ENCODE measurements at regions not wholly inside any gene's neighbourhood (a gene's known extent, or its start where the extent isn't known, plus 50 kb on each side); places are given as distances from the start of the nearest gene placed in this dataset.

- peaks cover 31% of the 10 kb centered on the region for H3K36me3 ChIP-seq (ENCODE audit: insufficient read depth, low read length)
- no peaks in the 10 kb centered on the region for H3K27me3 ChIP-seq (ENCODE audit: insufficient read depth, low read length)
- H3K4me2 ChIP-seq (ENCODE audit: low read length) = peak overlapping the region; percentile 84
- H3K9ac ChIP-seq (ENCODE audit: low read length) = peak overlapping the region; percentile 58
- H3K79me2 ChIP-seq (ENCODE audit: insufficient read depth, low read length) = peaks cover 13% of the 10 kb centered on the region; the same call in 1 of the 2 replicates
- H2AFZ ChIP-seq (ENCODE audit: low read length) = no peak overlapping the region
- H3K4me1 ChIP-seq (ENCODE audit: insufficient read depth, low read length, severe bottlenecking) = peaks cover 71% of the 10 kb centered on the region
- H3K4me3 ChIP-seq (ENCODE audit: low read depth, low read length, poor library complexity, severe bottlenecking) = peak overlapping the region; percentile 2
- H3F3A ChIP-seq (ENCODE audit: insufficient read depth, low read length) = no peaks in the 10 kb centered on the region
- H3K27ac ChIP-seq (ENCODE audit: low read depth, low read length, poor library complexity, severe bottlenecking) = peak overlapping the region; percentile 99
- no peak for TF ChIP-seq EZH2 (IDR thresholded peaks at IDR 0.05; ENCODE audit: borderline replicate concordance, low read length)
- TF ChIP-seq CTCF (IDR thresholded peaks at IDR 0.05; ENCODE audit: low read length) = no peak
- peaks cover 5% of the 10 kb centered on the region; the same call in 1 of the 2 replicates for H3K9me3 ChIP-seq (ENCODE audit: low read length)
- H3K9me2 ChIP-seq (ENCODE audit: low read depth, low read length) = no peaks in the 10 kb centered on the region
- H4K20me1 ChIP-seq (ENCODE audit: insufficient read depth, low read length) = no peaks in the 10 kb centered on the region
These were observed 158.1 kb upstream of the ZNF521 start for GRCh38 chr18:25510096-25510495.

DNA sequence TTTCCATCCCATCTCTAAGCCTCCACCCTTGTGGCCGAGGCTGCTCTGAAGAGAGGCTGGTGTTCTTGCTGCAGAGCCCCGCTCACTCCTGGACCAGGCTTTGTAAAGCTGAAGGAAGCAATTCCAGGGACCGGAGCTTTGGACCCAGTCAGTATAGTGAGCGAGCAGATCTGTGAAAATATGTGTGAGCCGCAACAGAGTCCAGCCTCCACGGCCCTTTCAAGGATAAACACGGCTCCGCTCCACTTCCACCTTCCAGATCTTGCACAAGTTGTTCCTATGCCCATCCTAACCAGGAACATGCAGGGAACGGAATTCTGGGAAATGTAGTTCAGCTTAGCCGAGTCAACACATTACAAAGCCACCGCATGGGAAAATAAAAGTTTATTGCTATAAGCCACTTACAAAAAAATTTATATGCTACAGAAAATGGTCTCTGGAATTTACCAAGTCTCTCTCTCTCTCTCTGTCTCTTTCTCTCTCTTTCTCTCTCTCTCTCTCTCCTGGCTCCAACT lies 151.7 kb upstream of the ZNF521 start:
- Histone ChIP-seq H4K20me1 (ENCODE audit: insufficient read depth, low read length) (no peaks in the 10 kb centered on the region), H3K36me3 (ENCODE audit: insufficient read depth, low read length) (peaks cover 36% of the 10 kb centered on the region), H2AFZ (ENCODE audit: low read length) (no peak overlapping the region), H3K9ac (ENCODE audit: low read length) (no peak overlapping the region), H3K4me1 (ENCODE audit: insufficient read depth, low read length, severe bottlenecking) (peaks cover 32% of the 10 kb centered on the region), H3K9me3 (ENCODE audit: low read length) (peaks cover 8% of the 10 kb centered on the region), H3K4me3 (ENCODE audit: low read depth, low read length, poor library complexity, severe bottlenecking) (peak overlapping the region; percentile 30), H3K27ac (ENCODE audit: low read depth, low read length, poor library complexity, severe bottlenecking) (no peak overlapping the region), H3K9me2 (ENCODE audit: low read depth, low read length) (no peaks in the 10 kb centered on the region), H3K4me2 (ENCODE audit: low read length) (peak overlapping the region; percentile 43), H3F3A (ENCODE audit: insufficient read depth, low read length) (no peaks in the 10 kb centered on the region), H3K79me2 (ENCODE audit: insufficient read depth, low read length) (peaks cover 5% of the 10 kb centered on the region; the same call in 1 of the 2 replicates), H3K27me3 (ENCODE audit: insufficient read depth, low read length) (no peaks in the 10 kb centered on the region)
- TF ChIP-seq EZH2 (IDR thresholded peaks at IDR 0.05; ENCODE audit: borderline replicate concordance, low read length) = no peak
- no peak for TF ChIP-seq CTCF (IDR thresholded peaks at IDR 0.05; ENCODE audit: low read length)

- H3K4me2 ChIP-seq (ENCODE audit: low read length) = no peak overlapping the region
- H2AFZ ChIP-seq (ENCODE audit: low read length) = no peak overlapping the region
- no peak overlapping the region for H3K9ac ChIP-seq (ENCODE audit: low read length)
- H3F3A ChIP-seq (ENCODE audit: insufficient read depth, low read length) = no peaks in the 10 kb centered on the region
- no peaks in the 10 kb centered on the region for H3K79me2 ChIP-seq (ENCODE audit: insufficient read depth, low read length)
- peaks cover 21% of the 10 kb centered on the region for H3K4me1 ChIP-seq (ENCODE audit: insufficient read depth, low read length, severe bottlenecking)
- TF ChIP-seq EZH2 (IDR thresholded peaks at IDR 0.05; ENCODE audit: borderline replicate concordance, low read length) (no peak), CTCF (IDR thresholded peaks at IDR 0.05; ENCODE audit: low read length) (no peak)
- H3K9me3 ChIP-seq (ENCODE audit: low read length) = peaks cover 12% of the 10 kb centered on the region
- H4K20me1 ChIP-seq (ENCODE audit: insufficient read depth, low read length) = no peaks in the 10 kb centered on the region
- no peaks in the 10 kb centered on the region for H3K9me2 ChIP-seq (ENCODE audit: low read depth, low read length)
- peaks cover 41% of the 10 kb centered on the region for H3K36me3 ChIP-seq (ENCODE audit: insufficient read depth, low read length)
- peak overlapping the region; percentile 64 for H3K27ac ChIP-seq (ENCODE audit: low read depth, low read length, poor library complexity, severe bottlenecking)
- no peak overlapping the region for H3K4me3 ChIP-seq (ENCODE audit: low read depth, low read length, poor library complexity, severe bottlenecking)
- no peaks in the 10 kb centered on the region for H3K27me3 ChIP-seq (ENCODE audit: insufficient read depth, low read length)
These were observed 145.3 kb upstream of the ZNF521 start for GRCh38 chr18:25497151-25497794.

All from OCI-LY1 (cell line).